Non-pigmented ciliary epithelial cell (primary cell): ENCODE measurements at regions not wholly inside any gene's neighbourhood (a gene's known extent, or its start where the extent isn't known, plus 50 kb on each side); places are given as distances from the start of the nearest gene placed in this dataset.
"Not testable (repeated sequence)": the region's sequence is repeated elsewhere in the genome, so short reads cannot be mapped to it uniquely, and the experiment has no call there.

Experiments used
- DNase-seq: peaks from one replicate; pipeline ENCODE4 v3.0.0-alpha.2; 2010; ENCODE audit warnings: low read depth

DNA sequence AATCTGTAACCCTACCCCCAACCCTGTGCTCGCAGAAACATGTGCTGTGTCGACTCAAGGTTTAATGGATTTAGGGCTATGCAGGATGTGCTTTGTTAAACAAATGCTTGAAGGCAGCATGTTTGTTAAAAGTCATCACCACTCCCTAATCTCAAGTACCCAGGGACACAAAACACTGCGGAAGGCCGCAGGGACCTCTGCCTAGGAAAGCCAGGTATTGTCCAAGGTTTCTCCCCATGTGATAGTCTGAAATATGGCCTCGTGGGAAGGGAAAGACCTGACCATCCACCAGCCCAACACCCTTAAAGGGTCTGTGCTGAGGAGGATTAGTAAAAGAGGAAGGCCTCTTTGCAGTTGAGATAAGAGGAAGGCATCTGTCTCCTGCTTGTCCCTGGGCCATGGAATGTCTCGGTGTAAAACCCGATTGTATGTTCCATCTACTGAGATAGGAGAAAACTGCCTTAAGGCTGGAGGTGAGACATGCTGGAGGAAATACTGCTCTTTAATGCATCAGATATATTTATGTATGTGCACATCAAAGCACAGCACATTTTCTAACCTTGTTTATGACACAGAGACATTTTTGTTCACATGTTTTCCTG lies 94.4 kb downstream of the LSM3 start:
- DNase-seq = not testable (repeated sequence)

DNA sequence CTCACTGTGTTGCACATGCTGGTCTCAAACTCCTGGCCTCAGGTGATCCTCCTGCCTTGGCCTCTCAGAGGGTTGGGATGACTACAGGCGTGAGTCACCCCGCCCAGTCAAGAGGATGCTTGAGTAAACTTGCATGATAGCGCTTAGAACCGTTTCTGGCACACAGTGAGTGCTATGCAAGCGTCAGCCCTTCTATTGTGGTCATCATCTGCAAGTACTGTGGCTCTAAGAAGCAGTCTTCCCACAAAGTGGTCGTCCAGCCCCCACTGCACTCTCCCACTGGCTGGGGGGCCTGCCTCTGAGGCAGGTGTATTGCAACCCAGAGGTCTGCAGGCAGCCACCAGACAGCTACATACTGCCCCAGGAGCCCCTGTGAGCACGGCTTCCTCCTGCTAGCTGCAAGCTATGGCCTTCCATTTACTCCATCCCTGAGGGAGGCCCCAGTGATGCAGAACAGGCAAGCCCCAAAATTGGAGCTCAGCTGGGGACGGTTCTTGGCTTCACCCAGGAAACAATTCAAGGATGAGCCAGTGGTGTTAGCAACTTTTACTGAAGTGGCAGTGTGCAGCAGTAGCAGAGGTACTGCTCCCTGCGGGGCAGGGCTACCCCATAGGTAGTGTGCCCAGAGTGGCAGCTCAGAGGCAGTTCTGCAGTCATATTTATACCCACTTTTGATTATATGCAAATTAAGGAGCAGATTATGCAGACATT lies 95.4 kb downstream of the LSM3 start:
- no peak for DNase-seq

DNA sequence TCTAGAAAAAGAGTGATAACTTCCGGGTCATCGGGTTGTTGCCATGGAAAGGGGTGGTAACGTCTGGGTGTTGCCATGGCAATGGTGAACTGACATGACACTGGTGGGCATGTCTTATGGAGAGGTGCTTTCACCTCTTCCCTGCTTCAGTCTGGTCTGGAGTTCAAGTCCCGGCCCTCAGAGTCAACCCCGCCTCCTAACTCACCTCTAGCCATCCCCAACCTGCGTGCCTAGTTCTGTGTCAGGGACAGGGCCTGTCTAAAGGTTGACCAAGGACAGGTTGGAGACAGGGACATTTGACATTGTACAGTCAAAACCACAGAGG lies 96.0 kb downstream of the LSM3 start:
- DNase-seq = no peak

DNA sequence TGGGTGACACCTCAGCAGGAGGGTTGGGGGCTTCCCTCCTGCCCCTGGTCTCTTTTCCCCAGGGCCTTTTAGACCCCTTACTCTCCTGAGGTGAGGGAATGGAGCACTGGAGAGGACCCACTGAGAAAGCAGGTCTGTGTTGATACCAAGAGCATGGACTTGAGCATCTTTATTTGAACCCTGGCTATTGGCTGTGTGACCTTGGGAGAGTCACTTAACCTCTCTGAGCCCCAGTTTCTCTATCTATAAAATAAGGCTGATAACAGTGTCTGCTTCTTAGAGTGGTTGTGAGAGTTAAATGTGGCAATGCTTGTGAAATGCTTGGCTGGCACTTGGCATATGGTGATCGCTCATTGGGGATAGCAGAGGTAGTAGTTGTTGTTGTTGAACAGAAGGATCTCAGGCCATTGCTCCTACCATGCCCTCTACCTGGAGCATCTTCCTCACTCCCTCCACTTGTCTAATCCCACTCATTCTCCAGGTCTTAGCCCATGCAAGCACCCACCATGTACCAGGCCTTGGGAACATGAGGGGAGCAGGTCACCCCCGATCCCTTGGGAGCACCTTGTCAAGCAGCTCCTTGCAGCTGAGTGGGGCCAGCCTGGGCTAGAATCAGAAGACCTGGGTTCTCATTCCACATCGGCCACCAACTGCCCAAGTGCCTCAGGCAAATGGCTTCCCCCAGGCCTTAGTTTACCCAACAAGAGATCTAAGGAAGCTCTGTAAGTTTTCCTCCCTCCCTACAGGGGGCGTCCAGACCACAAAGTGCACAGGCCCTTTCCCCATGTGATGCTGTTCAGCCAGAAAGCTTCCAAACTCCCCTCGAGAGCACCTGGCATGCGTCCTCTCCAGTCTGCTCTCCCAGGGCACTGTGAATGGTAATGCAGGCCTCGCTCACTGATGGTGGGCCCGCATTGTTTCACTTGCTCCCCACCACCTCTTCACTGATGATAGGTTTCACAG lies 96.7 kb downstream of the LSM3 start:
- DNase-seq = no peak

DNA sequence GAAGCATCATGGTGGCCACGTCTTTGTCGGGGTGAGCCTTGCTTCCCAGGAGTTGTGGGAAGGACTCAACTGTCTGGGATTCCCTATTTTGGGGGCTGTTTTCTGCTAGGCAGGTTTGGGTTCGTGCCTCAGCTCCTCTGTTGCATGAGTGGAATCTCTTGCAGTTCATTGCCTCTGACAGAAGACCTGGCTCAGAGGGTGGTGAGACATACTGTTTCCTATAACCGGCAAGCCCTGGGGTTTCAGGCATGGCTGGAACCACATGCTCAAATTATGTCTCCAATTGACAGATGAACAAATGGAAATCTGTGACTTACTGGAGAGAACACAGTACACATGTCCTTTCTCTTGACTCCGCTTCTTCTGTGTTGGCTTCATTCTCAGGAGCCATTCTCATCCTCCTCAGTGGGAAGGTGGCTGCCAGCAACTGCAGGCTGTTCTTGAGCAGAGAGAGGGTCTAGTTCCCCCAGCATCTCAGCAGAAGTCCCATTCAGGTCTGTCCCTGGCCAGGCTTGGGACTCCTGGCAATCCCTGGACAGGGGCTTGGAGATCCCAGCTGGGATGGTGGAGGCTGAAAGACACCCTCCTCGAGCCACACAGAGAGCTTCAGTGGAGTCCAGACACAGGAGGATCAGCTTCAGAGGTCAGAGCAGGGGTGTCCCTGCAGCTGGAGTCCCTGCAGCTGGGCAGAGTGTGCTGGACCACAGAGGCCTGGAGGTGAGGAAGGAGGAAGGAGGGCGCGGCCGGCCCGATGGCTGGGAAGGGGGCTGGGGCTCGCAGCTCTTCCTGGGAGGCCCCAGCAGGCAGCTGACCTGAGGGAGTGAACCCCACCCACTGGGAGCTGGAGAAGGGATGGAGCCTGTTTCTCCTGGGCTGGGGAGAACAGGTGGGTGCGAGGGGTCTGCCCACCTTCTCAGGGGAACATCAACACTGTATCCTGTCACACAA lies 97.6 kb downstream of the LSM3 start:
- no peak for DNase-seq

DNA sequence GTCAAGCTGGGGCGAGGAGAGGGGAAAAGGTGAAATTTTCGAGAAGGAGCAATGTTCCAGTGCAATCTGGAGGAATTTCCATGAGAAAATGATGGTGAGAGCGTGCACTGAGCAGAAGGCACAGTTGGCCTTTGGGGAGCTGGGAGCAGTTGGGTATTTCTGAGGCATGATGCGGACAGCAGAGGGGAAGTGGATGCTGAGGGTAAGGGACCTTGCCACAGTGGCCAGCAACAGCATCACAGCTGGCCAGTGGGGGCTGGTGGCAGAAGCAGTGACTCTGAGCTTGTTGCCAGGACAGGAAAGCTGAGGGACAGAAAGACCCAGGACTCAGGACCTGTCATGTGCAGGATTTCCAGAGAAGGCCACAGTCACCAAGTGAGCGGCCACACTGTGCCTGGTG lies 98.9 kb downstream of the LSM3 start:
- no peak for DNase-seq

DNA sequence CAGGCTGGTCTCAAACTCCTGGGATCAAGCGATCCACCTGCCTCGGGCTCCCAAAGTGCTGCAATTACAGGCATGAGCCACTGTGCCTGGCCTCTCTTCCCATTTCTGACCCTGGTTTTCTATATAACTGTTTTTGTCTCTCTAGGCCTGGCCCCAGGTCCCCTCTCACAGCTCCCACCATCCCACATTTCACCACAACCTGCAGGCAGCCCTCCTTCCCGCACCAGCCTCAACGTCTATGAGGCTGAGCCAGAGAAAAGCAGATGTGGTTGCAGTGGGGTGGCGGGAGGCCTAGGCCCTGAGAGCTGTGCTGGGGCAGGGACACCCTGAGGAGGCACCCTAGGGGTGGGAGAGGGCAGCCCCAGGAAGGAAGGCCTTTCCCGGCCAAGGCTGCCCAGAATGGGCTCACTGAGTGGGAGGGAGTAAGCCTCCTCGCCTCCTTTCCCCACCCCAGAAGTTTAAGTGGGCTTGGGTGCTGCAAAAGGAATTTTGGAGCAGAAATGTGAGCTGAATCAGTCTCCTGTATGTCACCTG lies 99.7 kb downstream of the LSM3 start:
- no peak for DNase-seq

DNA sequence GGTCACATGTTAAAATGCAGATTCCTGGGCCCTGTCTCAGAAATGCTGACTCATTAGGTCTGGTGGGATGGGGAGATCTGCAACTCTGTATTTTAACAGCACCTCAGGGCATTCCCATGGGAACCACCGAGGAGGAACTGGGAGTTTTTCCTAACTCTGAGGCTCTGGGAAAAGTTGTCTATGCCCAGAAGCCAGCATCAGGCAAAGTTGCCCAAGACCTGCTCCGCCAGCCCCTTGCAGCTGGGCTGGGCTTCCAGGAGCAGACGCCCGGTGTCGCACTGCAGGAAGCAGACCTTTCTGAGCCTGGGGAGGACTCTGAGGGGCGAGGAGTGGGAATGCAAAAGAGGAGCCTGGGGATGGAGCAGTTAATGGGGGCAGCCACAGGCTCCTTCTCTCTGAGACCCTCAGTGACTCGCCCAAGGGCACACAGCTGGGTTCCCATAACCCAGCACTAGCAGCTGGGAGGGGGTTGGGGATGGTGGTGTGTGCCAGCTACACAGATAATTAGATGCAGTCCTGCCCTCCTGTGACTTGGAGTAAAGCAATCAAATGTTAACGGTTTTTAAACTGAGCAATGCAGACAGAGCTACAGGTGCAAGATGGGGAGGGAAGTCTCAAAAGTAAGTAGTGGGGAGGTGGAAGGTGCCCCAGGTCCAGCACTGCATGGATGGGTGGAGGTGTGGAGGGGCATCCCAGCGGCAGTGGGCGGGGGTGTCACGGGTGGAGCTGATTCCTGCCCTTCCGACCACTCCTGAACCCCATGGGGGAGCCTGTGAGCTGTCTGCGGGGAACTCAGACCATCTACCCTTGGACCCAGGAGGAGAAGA lies 100.4 kb downstream of the LSM3 start:
- DNase-seq = no peak

DNA sequence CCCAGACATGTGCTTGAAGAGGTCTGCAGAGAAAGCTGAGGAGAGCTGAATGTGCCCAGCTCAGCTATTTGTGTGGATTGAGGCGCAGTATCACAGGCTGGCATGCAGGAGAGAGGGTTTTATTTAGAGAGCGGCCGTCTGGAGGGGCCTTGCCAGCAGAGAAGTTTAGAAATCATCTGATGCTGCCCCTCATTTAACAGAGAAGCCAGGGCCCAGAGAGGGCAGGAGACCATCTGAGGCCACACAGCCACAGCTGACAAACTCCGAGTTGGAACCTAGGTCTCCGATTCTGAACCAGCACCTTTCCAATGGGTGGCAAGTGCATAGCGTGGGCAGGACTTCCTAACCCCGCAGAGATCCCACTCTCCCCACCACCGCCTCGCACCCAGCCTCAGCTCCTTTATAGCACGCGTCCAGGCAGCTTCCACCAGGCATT lies 101.0 kb downstream of the LSM3 start:
- no peak for DNase-seq

DNA sequence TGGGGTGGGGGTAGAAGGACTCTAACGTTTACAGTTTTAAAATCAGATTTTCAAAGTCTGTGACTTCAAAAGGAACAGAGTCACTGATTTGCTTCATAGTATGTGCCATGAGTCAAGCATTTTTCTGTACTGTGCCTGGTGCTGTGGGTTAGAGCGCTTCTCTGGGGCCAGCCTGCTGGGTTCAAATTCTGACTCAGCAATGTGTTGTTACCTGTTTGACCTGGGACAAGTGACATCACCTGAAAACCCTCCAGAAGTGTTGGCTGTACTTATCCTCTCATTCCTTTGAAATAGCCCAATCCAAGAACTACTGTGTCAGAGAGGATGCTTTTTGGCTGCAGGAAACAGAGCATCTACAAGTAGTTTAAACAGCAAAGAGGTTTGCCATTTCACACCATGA lies 101.7 kb downstream of the LSM3 start:
- no peak for DNase-seq

DNA sequence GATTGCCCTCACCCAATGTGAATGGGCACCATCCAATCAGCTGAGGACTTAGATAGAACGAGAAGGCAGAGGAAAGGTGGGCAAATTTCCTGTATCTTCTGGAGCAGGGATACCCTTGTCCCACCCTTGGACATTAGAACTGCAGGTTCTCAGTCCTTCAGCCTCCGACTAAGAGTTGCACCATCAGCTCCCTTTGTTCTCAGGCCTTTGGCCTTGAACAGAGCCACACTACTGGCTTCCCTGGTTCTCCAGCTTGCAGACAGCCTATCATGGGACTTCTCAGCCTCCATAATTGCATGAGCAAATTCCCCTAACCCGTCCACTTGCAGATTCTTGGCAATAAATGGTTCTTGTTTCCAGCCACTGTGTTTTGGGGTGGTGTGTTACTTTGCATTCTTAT lies 102.4 kb downstream of the LSM3 start:
- DNase-seq = no peak

DNA sequence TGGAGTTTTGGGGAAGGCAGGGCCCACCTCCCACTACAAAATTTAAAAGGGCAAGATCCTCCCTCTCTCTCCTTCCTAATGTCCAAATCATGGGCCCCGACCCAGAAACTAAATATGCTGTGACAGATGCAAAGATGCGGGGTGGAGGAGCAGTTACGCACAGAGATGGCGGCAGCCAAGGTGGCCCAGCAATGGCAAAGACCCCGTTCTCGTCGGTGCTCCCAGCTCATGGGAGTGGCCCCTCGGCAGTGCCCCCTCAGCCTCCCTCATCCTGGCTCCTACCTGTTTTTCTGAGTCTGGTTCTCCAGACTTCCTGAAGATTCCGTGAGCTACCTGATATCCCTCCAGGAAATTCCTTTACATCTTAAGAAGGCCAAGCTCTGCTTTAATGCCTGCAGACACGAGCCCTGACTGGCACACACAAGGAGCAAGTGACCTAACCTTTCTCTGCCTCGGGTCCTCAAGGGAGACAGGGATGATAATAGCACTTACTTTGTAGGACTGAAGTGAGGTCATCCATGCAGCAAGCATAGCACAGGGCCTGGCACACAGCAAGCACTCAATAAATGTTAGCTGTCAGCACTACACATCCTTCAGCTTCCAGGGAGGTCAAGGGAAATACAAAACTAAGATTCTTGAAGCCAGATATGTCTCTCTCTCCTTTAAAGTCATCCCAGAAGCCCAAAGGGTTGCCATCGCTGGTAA lies 103.5 kb downstream of the LSM3 start:
- no peak for DNase-seq

DNA sequence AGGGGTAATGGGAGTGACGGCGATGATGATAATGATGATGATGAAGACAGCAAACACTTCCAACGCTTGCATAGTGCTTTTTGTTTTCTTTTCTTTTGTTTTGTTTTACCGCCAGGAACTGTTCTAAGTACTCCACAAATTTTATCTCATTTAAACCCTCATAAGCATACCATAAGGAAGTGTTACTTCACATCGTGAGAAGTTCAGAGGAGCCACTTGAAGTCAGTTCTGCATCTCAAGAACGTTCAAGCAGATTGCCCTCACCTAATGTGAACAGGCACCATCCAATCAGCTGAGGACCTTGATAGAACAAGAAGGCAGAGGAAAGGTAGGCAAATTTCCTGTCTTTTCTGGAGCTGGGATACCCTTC lies 104.1 kb downstream of the LSM3 start:
- DNase-seq = no peak

DNA sequence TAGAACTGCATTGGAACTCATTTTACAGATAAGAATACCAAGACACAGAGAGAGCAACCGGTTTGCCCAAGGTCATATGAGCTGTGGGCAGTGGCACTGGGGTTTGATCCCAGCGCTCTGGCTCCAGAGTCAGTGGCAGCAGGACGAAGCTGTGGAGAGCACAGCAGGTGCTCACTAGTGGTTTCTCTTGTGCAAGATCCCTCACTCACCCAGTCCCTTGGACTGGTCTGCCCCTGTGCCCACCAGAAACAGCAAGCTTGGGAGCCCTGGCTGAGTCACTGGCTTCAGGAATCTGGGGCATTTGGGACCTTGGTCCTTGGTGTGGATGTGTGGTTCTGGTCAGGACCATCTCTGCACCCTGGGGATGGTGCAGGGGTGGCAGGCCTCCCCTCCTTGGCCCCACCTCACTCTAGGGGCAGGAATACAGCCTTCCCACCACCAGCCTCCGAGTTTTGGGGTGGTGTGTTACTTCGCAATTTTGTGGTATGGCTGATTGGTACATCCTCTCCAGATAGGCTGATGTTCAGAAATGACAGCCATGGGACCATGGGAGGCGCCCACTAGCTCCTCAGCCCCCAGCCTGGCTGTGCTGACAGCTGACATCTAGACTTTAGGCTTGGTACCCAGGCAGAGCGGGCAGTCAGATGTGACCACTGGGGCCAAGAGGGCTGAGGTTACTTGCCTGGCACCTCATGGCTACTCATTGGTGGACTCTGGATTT lies 104.6 kb downstream of the LSM3 start:
- DNase-seq = no peak

DNA sequence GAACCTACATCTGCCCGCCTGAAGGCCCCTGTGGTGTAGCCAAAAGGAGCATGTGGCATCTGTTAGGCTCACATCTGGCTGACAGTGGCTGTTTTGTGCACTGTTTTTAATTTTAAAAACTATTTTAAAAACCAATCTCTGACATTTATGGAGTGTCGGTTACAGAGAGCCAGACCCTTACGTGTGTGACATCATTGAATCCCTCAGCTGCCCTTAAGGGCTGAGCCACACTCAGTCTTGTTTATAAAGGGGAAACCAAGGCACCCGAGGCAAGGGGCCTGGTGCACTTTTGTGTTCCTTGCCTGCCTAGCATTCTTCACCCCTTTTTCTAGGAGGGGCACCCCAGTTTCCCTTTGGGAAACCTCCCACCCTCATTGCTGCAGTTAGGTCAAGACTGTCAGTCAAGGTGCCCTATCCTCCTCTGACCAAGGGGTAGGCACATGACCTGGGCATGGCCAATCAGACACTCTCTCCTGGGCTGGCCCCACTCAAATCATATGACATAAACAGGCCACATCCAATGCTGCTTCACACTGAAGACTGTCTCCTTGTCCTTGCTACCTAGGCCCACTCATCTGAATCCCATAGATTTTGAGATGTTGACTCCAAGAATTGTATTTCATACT lies 105.3 kb downstream of the LSM3 start:
- DNase-seq = no peak

DNA sequence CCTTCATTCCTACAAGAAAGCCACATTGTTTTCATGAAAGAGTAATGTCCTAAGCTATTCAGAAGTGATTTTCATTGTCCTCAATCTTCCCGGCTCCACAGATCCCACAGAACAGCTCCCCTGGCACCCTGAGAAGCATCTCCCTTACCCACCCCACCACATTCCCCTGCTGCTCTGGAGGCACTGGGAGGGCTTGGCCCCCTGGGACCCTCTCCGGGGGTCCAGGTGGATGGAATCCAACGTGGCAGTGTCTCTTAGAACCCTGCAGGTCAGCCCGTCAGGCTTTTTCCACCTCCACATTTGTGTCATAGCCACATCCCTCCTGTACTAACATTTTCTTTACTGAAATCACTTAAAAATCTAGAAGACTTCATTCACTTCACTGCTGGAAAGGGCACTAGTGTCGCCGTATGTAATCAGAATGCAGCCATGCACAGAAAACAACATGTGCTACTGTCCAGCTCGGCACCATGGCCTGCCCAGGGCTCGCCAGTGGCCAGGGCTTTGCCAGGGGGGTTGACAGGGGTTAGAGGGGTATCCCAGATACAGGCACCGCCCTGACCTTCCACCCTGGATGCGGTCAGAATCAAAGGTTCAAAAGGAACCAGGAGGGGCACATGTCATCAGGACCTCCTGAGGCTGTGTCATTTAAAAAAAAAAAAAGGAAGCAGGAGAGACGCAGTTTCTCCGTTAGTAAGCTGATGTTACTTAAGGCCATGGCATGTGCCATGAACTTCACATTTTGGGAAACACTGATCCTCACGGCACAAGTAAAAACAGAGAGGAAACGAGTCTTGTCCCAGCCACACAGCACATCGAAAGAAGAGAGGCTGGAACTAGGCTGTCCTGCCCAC lies 106.3 kb downstream of the LSM3 start:
- no peak for DNase-seq

DNA sequence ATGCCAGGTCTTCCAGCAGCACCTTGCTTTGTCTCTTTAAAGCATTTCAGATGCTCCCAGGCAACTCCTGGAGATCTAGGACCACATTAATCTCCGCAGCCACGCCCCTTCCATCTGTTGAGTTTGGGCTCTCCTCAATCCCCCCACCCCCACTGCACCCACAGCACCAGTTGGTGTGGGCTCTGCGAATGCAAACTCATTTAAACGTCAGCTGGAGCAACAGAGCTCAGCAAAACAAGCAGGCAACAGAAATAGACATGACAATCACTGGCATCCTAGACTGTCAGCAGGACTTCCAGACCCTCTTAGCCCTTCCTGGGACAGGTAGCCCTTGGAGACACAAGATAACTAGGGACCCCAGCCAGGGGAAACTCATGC lies 106.9 kb downstream of the LSM3 start:
- no peak for DNase-seq

DNA sequence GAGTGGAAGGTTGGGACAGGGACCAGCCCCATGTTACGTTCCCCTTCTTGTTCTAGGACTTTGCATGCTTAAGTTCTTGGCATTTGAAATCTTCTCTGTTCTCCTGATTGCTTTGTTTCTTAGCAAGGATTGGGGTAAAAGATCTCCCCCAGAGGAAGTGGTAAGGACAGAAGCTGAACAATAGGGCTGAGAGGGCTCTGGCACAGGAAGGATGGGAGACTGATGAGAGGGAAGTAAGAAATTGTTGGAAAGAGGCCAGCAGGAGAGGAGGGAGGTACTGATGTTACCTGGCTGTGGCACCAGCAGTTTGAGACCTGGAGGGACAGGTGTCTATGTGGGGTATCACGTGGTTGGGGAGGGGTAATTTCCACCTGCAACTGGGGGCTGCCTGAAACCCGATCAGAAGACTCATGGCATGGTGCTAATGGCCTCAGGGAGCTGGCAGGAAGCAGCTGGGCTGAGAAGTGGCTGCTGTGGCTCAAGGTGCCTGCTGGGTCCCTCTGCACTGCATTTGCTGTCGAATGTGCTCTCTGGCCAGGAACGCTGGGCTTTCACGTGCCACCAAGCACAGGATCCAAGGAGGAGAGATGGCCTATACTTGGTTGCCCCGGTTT lies 108.4 kb downstream of the LSM3 start:
- no peak for DNase-seq
